PC-3 (cell line): ENCODE measurements at regions not wholly inside any gene's neighbourhood (a gene's known extent, or its start where the extent isn't known, plus 50 kb on each side); places are given as distances from the start of the nearest gene placed in this dataset.
"Not testable (repeated sequence)": the region's sequence is repeated elsewhere in the genome, so short reads cannot be mapped to it uniquely, and the experiment has no call there.

Experiments used
- CTCF ChIP-seq: fragments of 300-600 bp; sonication (generic); conservative IDR thresholded peaks from 2 replicates; pipeline ENCODE4 v1.5.1; 2017; ENCODE audit warnings: antibody characterized with exemption, low read depth, mild to moderate bottlenecking, low read length
- EZH2 ChIP-seq: fragments of 300-600 bp; sonication (generic); IDR thresholded peaks from one replicate; pipeline ENCODE4 v1.6.1; 2017; ENCODE audit warnings: antibody characterized with exemption, mild to moderate bottlenecking, low read length; ENCODE audit not compliant: unreplicated experiment
- EZH2phosphoT487 ChIP-seq: fragments of 300-600 bp; sonication (generic); IDR thresholded peaks from 2 replicates; pipeline ENCODE4 v1.6.1; 2018; ENCODE audit warnings: mild to moderate bottlenecking, antibody characterized with exemption, low read length, borderline replicate concordance

- not testable (repeated sequence) for TF ChIP-seq EZH2phosphoT487, CTCF, EZH2
Observed at GRCh38 chr12:102255687-102256086, 58.1 kb upstream of the PMCH start.
